H1 (cell line): ENCODE measurements at regions not wholly inside any gene's neighbourhood (a gene's known extent, or its start where the extent isn't known, plus 50 kb on each side); places are given as distances from the start of the nearest gene placed in this dataset.
A peak's percentile ranks its signal among the peaks of the same experiment; 100 is the strongest.

Source experiments
- CTCF ChIA-PET: fragments of 300-600 bp; sonication (Branson Sonifier 250); formaldehyde crosslinking; loops from one replicate; lab custom pipeline; 2021; ENCODE audit not compliant: partially characterized antibody; lab: Charles Lee
- POLR2A ChIA-PET: fragments of 300-600 bp; sonication (Branson Sonifier 250); formaldehyde crosslinking; loops from one replicate; lab custom pipeline; 2021; ENCODE audit warnings: inconsistent platforms; ENCODE audit not compliant: partially characterized antibody; lab: Charles Lee
- DNase-seq, 2 experiments: peaks; one replicate each; pipeline versions ENCODE4 v3.0.0 to v3.0.0-alpha.2; 2010 to 2022; ENCODE audit warnings: low spot score in 2 of 2, low read depth in 1 of 2, mixed read lengths in 1 of 2
- FAIRE-seq: peaks from 2 replicates; lab custom pipeline; 2011; peaks lifted over from hg19 to GRCh38; lab: Jason Lieb, UNC
- H2AFZ ChIP-seq: 2 replicates; pipeline ENCODE4 v1.8.1; 2012; ENCODE audit warnings: low read length, inconsistent platforms
- H2AK5ac ChIP-seq: 2 replicates; pipeline ENCODE4 v1.6.1; 2013; ENCODE audit warnings: low read depth, low read length
- H2BK120ac ChIP-seq: replicated peaks from 2 replicates; pipeline ENCODE3; 2013; ENCODE audit warnings: low read depth, low read length, inconsistent platforms
- H2BK12ac ChIP-seq: 2 replicates; pipeline ENCODE4 v1.6.1; 2013; ENCODE audit warnings: low read depth, low read length
- H2BK15ac ChIP-seq: 2 replicates; pipeline ENCODE4 v1.6.1; 2013; ENCODE audit warnings: low read length
- H2BK20ac ChIP-seq: 2 replicates; pipeline ENCODE4 v1.6.1; 2013; ENCODE audit warnings: low read length
- H2BK5ac ChIP-seq: 2 replicates; pipeline ENCODE4 v1.6.1; 2013; ENCODE audit warnings: low read depth, low read length
- H3K14ac ChIP-seq: 2 replicates; pipeline ENCODE4 v1.6.1; 2013; ENCODE audit warnings: inconsistent platforms; ENCODE audit not compliant: insufficient read length
- H3K18ac ChIP-seq: 2 replicates; pipeline ENCODE4 v1.6.1; 2013; ENCODE audit warnings: low read length; ENCODE audit errors: extremely low read depth
- H3K23ac ChIP-seq: 2 replicates; pipeline ENCODE4 v1.6.1; 2013; ENCODE audit warnings: inconsistent platforms; ENCODE audit not compliant: insufficient read length
- H3K23me2 ChIP-seq: 2 replicates; pipeline ENCODE4 v1.6.1; 2013; ENCODE audit warnings: low read depth, low read length
- H3K27ac ChIP-seq: 2 replicates; pipeline ENCODE4 v1.6.1; 2011; ENCODE audit warnings: low read depth, low read length, inconsistent platforms
- H3K27me3 ChIP-seq, 4 experiments: replicated peaks in 1 of 4; 1 replicate in 1 of 4; 2 replicates in 3 of 4; pipeline versions ENCODE4 v1.6.1 to v1.8.1; 2011 to 2013; ENCODE audit warnings: low read length in 3 of 4, mild to moderate bottlenecking in 3 of 4, inconsistent platforms in 2 of 4, mixed read lengths in 2 of 4, moderate library complexity in 1 of 4; ENCODE audit not compliant: control insufficient read depth in 3 of 4, insufficient read depth in 3 of 4; ENCODE audit errors: extremely low read depth in 1 of 4
- H3K36me3 ChIP-seq, 4 experiments: 2 replicates each; pipeline versions ENCODE4 v1.6.1 to v1.8.1; 2011 to 2013; ENCODE audit warnings: mild to moderate bottlenecking in 4 of 4, low read length in 3 of 4, moderate library complexity in 2 of 4, control low read depth in 1 of 4, inconsistent platforms in 1 of 4; ENCODE audit not compliant: insufficient read depth in 4 of 4, control insufficient read depth in 2 of 4
- H3K4ac ChIP-seq: replicated peaks from 2 replicates; pipeline ENCODE3; 2013; ENCODE audit warnings: low read length, low read depth, mixed read lengths, inconsistent platforms; ENCODE audit not compliant: insufficient read length
- H3K4me1 ChIP-seq, 4 experiments: replicated peaks in 1 of 4; 1 replicate in 1 of 4; 2 replicates in 3 of 4; pipeline versions ENCODE4 v1.6.1 to v1.8.1; 2011 to 2013; ENCODE audit warnings: low read length in 3 of 4, inconsistent platforms in 2 of 4, mixed read lengths in 1 of 4; ENCODE audit not compliant: insufficient read depth in 4 of 4, control insufficient read depth in 3 of 4
- H3K4me2 ChIP-seq, 2 experiments: 2 replicates each; pipeline versions ENCODE4 v1.6.1 to v1.8.1; 2011 to 2013; ENCODE audit warnings: low read depth in 2 of 2, low read length in 2 of 2, control low read depth in 1 of 2, inconsistent platforms in 1 of 2, mild to moderate bottlenecking in 1 of 2; ENCODE audit not compliant: insufficient read depth in 1 of 2
- H3K4me3 ChIP-seq, 4 experiments: fragments of 200-600, 300-600 bp in 1 of 4; sonication (generic), shearing (Covaris generic), sonication (Bioruptor Twin) in 1 of 4; 2 replicates each; pipeline versions ENCODE4 v1.5.1 to v1.8.1; 2011 to 2016; ENCODE audit warnings: low read length in 4 of 4, low read depth in 3 of 4, control low read depth in 2 of 4, inconsistent platforms in 2 of 4, mild to moderate bottlenecking in 2 of 4, mixed read lengths in 1 of 4, moderate library complexity in 1 of 4; ENCODE audit not compliant: insufficient read depth in 2 of 4; ENCODE audit errors: extremely low read depth in 1 of 4
- H3K56ac ChIP-seq: replicated peaks from 2 replicates; pipeline ENCODE3; 2013; ENCODE audit warnings: low read depth, mild to moderate bottlenecking, mixed read lengths, low read length, inconsistent platforms; ENCODE audit not compliant: insufficient read length
- H3K79me1 ChIP-seq: 2 replicates; pipeline ENCODE4 v1.6.1; 2013; ENCODE audit warnings: low read depth, low read length, control low read depth
- H3K79me2 ChIP-seq, 2 experiments: 2 replicates each; pipeline versions ENCODE4 v1.6.1 to v1.8.1; 2012 to 2013; ENCODE audit warnings: low read length in 2 of 2, mild to moderate bottlenecking in 2 of 2, inconsistent platforms in 1 of 2; ENCODE audit not compliant: insufficient read depth in 2 of 2, control insufficient read depth in 1 of 2
- H3K9ac ChIP-seq, 4 experiments: replicated peaks in 1 of 4; 1 replicate in 1 of 4; 2 replicates in 3 of 4; pipeline versions ENCODE4 v1.6.1 to v1.8.1; 2011 to 2013; ENCODE audit warnings: low read depth in 3 of 4, low read length in 3 of 4, control low read depth in 2 of 4, mild to moderate bottlenecking in 2 of 4, moderate library complexity in 2 of 4, inconsistent platforms in 1 of 4; ENCODE audit errors: extremely low read depth in 1 of 4
- H3K9me3 ChIP-seq, 2 experiments: 2 replicates each; pipeline versions ENCODE4 v1.6.1 to v1.8.1; 2012 to 2013; ENCODE audit warnings: mild to moderate bottlenecking in 2 of 2, moderate library complexity in 2 of 2, control low read depth in 1 of 2, inconsistent platforms in 1 of 2, low read depth in 1 of 2, low read length in 1 of 2, mixed read lengths in 1 of 2; ENCODE audit not compliant: insufficient read depth in 2 of 2
- H4K20me1 ChIP-seq, 2 experiments: replicated peaks in 1 of 2; 2 replicates each; pipeline versions ENCODE3 to v1.8.1; 2011 to 2013; ENCODE audit warnings: inconsistent platforms in 2 of 2, low read length in 2 of 2, mild to moderate bottlenecking in 1 of 2; ENCODE audit not compliant: insufficient read depth in 2 of 2, control insufficient read depth in 1 of 2
- H4K5ac ChIP-seq: 2 replicates; pipeline ENCODE4 v1.6.1; 2013; ENCODE audit warnings: low read length, low read depth, mixed read lengths, inconsistent platforms; ENCODE audit not compliant: insufficient read length
- H4K8ac ChIP-seq: 2 replicates; pipeline ENCODE4 v1.8.0; 2013; ENCODE audit warnings: mild to moderate bottlenecking, moderate library complexity, low read length, inconsistent platforms; ENCODE audit not compliant: insufficient read depth; ENCODE audit errors: extremely low read depth
- H4K91ac ChIP-seq: replicated peaks from 2 replicates; pipeline ENCODE3; 2013; ENCODE audit warnings: low read length, mixed read lengths, inconsistent platforms; ENCODE audit not compliant: insufficient read length
- ASH2L ChIP-seq: fragments of 200-600, 300-600 bp; sonication (generic); IDR thresholded peaks from one replicate; pipeline ENCODE4 v1.7.1; 2017; ENCODE audit warnings: low read length
- RAD21 ChIP-seq, 2 experiments: IDR thresholded peaks in 1 of 2; conservative IDR thresholded peaks in 1 of 2; 2 replicates each; pipeline ENCODE4 v1.6.1; 2011; ENCODE audit warnings: low read depth in 2 of 2, low read length in 2 of 2, improper control_type of control experiment in 1 of 2, inconsistent platforms in 1 of 2, mild to moderate bottlenecking in 1 of 2, moderate library complexity in 1 of 2
- WGBS, 2 experiments: shearing (Covaris generic) in 1 of 2; methylation state at CpG; one replicate each; pipeline versions ENCODE4 v1.1.6 to v1.1.7; 2013 to 2015; ENCODE audit warnings: low lambda C conversion rate in 2 of 2, mixed read lengths in 2 of 2, inconsistent platforms in 1 of 2, low coverage in 1 of 2, missing lambda C conversion rate in 1 of 2; ENCODE audit not compliant: insufficient replicate concordance in 2 of 2, insufficient coverage in 1 of 2, insufficient read length in 1 of 2; ENCODE audit errors: extremely low coverage in 1 of 2, missing lambda C conversion rate in 1 of 2; 5-methylcytosine and 5-hydroxymethylcytosine counted together
- TF ChIP-seq, protein P1 (sequence below), 3 experiments: IDR thresholded peaks; 1 replicate in 2 of 3; 2 replicates in 1 of 3; pipeline versions ENCODE4 v1.5.1 to v1.6.1; 2011; ENCODE audit warnings: low read length in 3 of 3, mild to moderate bottlenecking in 3 of 3, inconsistent platforms in 2 of 3, low read depth in 1 of 3, moderate library complexity in 1 of 3; ENCODE audit not compliant: insufficient read depth in 1 of 3; ENCODE audit errors: control extremely low read depth in 1 of 3

DNA sequence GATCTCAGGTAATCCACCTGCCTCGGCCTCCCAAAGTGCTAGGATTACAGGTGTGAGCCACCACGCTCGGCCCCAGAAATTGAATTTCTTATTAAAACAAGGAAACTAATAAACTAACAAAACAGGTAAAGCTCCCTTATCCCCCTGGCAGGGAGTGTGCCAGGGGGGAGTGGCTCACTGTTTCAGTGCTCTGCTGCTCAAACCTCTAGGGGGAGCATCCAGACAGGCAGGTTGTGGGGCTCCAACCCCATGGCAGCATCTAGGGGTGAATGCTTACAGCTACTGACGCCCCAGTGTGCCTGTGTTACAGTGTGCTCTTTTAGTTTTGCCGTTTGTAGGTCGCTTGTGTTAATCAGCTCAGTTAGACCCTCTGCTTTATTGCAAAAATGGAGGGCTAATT, 605.0 kb downstream of the GABRG1 start:
- Histone ChIP-seq H4K5ac (no peak overlapping the region), H2BK120ac (no peak overlapping the region), H3K4me1 (no peaks in the 10 kb centered on the region), H3K79me2 (no peaks in the 10 kb centered on the region), H3K27me3 (no peaks in the 10 kb centered on the region), H2BK5ac (no peak overlapping the region), H3K79me1 (no peaks in the 10 kb centered on the region), H4K91ac (no peak overlapping the region), H2AK5ac (no peak overlapping the region), H3K9me3 (no peaks in the 10 kb centered on the region), H2BK20ac (no peak overlapping the region), H3K9ac (no peak overlapping the region), H2BK12ac (no peak overlapping the region), H3K36me3 (no peaks in the 10 kb centered on the region), H3K18ac (no peak overlapping the region), H3K4ac (no peak overlapping the region), H4K8ac (no peak overlapping the region), H3K23ac (no peak overlapping the region), H3K4me3 (no peak overlapping the region), H3K14ac (no peak overlapping the region), H3K56ac (no peak overlapping the region), H3K4me2 (no peak overlapping the region), H3K27ac (no peak overlapping the region), H3K23me2 (no peaks in the 10 kb centered on the region), H4K20me1 (no peaks in the 10 kb centered on the region), H2AFZ (peak overlapping the region; percentile 85), H2BK15ac (no peak overlapping the region)
- DNase-seq (no peak), FAIRE-seq (no peak)
- TF ChIP-seq ASH2L (no peak), RAD21 (IDR thresholded peaks at IDR 0.05 in 1 of 2, conservative IDR thresholded peaks at IDR 0.05 in 1 of 2; ENCODE audit: low read depth in 2 of 2, low read length in 2 of 2) (peak; percentile 33 to 45; a peak in 2 of 4 replicates)
- TF ChIP-seq, protein P1, sequence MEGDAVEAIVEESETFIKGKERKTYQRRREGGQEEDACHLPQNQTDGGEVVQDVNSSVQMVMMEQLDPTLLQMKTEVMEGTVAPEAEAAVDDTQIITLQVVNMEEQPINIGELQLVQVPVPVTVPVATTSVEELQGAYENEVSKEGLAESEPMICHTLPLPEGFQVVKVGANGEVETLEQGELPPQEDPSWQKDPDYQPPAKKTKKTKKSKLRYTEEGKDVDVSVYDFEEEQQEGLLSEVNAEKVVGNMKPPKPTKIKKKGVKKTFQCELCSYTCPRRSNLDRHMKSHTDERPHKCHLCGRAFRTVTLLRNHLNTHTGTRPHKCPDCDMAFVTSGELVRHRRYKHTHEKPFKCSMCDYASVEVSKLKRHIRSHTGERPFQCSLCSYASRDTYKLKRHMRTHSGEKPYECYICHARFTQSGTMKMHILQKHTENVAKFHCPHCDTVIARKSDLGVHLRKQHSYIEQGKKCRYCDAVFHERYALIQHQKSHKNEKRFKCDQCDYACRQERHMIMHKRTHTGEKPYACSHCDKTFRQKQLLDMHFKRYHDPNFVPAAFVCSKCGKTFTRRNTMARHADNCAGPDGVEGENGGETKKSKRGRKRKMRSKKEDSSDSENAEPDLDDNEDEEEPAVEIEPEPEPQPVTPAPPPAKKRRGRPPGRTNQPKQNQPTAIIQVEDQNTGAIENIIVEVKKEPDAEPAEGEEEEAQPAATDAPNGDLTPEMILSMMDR (IDR thresholded peaks at IDR 0.05; ENCODE audit: control extremely low read depth in 1 of 3, insufficient read depth in 1 of 3, low read depth in 1 of 3, low read length in 3 of 3), result peak; percentile 2 to 45 (median 43); a peak in 2 of 4 replicates
- CTCF ChIA-PET, result interaction anchor here (0.6 to 1.3 kb wide), 7 partner anchors 9 to 694 kb away, joined by 3 to 4 read pairs (median 3); no protein-coding TSS in a partner anchor
- POLR2A ChIA-PET, result no interaction called here
- 93% methylated on average over 5 of the region's 6 CpGs; no CpG with 5 or more reads in 1 of the 2 experiments for WGBS, 2 experiments
